B cell (primary cell): ENCODE measurements at regions not wholly inside any gene's neighbourhood (a gene's known extent, or its start where the extent isn't known, plus 50 kb on each side); places are given as distances from the start of the nearest gene placed in this dataset.
"Not testable (repeated sequence)": the region's sequence is repeated elsewhere in the genome, so short reads cannot be mapped to it uniquely, and the experiment has no call there.

Source experiments
- ATAC-seq: fragments of 200-7000 bp; cut with Tn5 transposase; one replicate; pipeline ENCODE4 v1.10.0; 2021; ENCODE audit warnings: low read depth, mild to moderate bottlenecking, moderate number of reproducible peaks, moderate library complexity
- CTCF ChIA-PET: fragments of 350-600 bp; sonication (Branson Sonifier 250); formaldehyde crosslinking; loops from one replicate; lab custom pipeline; 2021; ENCODE audit warnings: antibody characterized with exemption, inconsistent platforms; lab: Charles Lee
- POLR2A ChIA-PET: fragments of 350-600 bp; sonication (Branson Sonifier 250); formaldehyde crosslinking; loops from one replicate; lab custom pipeline; 2021; ENCODE audit warnings: antibody characterized with exemption; lab: Charles Lee
- DNase-seq: peaks from one replicate; pipeline ENCODE4 v3.0.0; 2013
- H2AFZ ChIP-seq: 2 replicates; pipeline ENCODE4 v1.6.1; 2012; ENCODE audit warnings: mild to moderate bottlenecking, low read depth, low read length; ENCODE audit not compliant: insufficient read depth, poor library complexity, severe bottlenecking
- H3K27ac ChIP-seq, 2 donors: 1 replicate in 1 of 2; 2 replicates in 1 of 2; pipeline ENCODE4 v1.5.1; 2012 to 2013; ENCODE audit warnings: low read length in 2 of 2, mild to moderate bottlenecking in 2 of 2, moderate library complexity in 1 of 2
- H3K27me3 ChIP-seq, 4 experiments: fragments of 200-600 bp in 1 of 4; sonication (generic) in 1 of 4; replicated peaks in 1 of 4; 1 replicate in 2 of 4; 2 replicates in 2 of 4; pipeline versions ENCODE4 v1.6.1 to v1.7.0; 2013 to 2016; ENCODE audit warnings: low read length in 3 of 4, mild to moderate bottlenecking in 2 of 4, mixed read lengths in 1 of 4, moderate library complexity in 1 of 4; ENCODE audit not compliant: insufficient read depth in 4 of 4, control insufficient read depth in 3 of 4; ENCODE audit errors: control extremely low read depth in 1 of 4
- H3K36me3 ChIP-seq, 2 experiments: replicated peaks in 1 of 2; 1 replicate in 1 of 2; 2 replicates in 1 of 2; pipeline versions ENCODE4 v1.6.1 to v1.7.1; 2013; ENCODE audit warnings: low read length in 1 of 2; ENCODE audit not compliant: insufficient read depth in 2 of 2, control insufficient read depth in 1 of 2; ENCODE audit errors: control extremely low read depth in 1 of 2, extremely low read depth in 1 of 2
- H3K4me1 ChIP-seq, 2 donors: fragments of 200-600 bp in 1 of 2; sonication (generic) in 1 of 2; 1 replicate in 1 of 2; 2 replicates in 1 of 2; pipeline versions ENCODE4 v1.5.1 to v1.6.1; 2013 to 2017; ENCODE audit warnings: low read length in 2 of 2; ENCODE audit not compliant: control insufficient read depth in 2 of 2, insufficient read depth in 2 of 2
- H3K4me2 ChIP-seq: replicated peaks from 2 replicates; pipeline ENCODE3; 2012; ENCODE audit warnings: mild to moderate bottlenecking, low read depth, low read length; ENCODE audit not compliant: poor library complexity, severe bottlenecking
- H3K4me3 ChIP-seq, 5 experiments: fragments of 200-600 bp in 1 of 5; sonication (generic) in 1 of 5; 1 replicate in 3 of 5; 2 replicates in 2 of 5; pipeline versions ENCODE4 v1.5.1 to v1.7.0; 2011 to 2016; ENCODE audit warnings: low read length in 4 of 5, mild to moderate bottlenecking in 4 of 5, low read depth in 2 of 5, control low read depth in 1 of 5, moderate library complexity in 1 of 5; ENCODE audit not compliant: insufficient read depth in 1 of 5; ENCODE audit errors: control extremely low read depth in 1 of 5, extremely low read depth in 1 of 5
- H3K79me2 ChIP-seq: fragments of 200-600 bp; sonication (generic); one replicate; pipeline ENCODE4 v1.6.0; 2016; ENCODE audit warnings: low read length; ENCODE audit not compliant: control insufficient read depth, insufficient read depth
- H3K9ac ChIP-seq: fragments of 200-600 bp; sonication (generic); 2 replicates; pipeline ENCODE4 v1.6.1; 2017; ENCODE audit warnings: mild to moderate bottlenecking, low read length, moderate library complexity
- H3K9me3 ChIP-seq, 3 donors: one replicate each; pipeline versions ENCODE4 v1.6.1 to v1.7.1; 2013; ENCODE audit warnings: low read length in 2 of 3; ENCODE audit not compliant: control insufficient read depth in 2 of 3, insufficient read depth in 1 of 3; ENCODE audit errors: control extremely low read depth in 1 of 3
- H4K20me1 ChIP-seq: 2 replicates; pipeline ENCODE4 v1.6.0; 2012; ENCODE audit warnings: mild to moderate bottlenecking, low read length; ENCODE audit not compliant: insufficient read depth, control insufficient read depth, poor library complexity, severe bottlenecking
- H3K27ac Mint-ChIP-seq: one replicate; pipeline ENCODE4 v1.8.0; 2021; ENCODE audit warnings: mixed read lengths
- H3K27me3 Mint-ChIP-seq: one replicate; pipeline ENCODE4 v1.8.0; 2021; ENCODE audit warnings: mixed read lengths
- H3K4me1 Mint-ChIP-seq: one replicate; pipeline ENCODE4 v1.8.0; 2021; ENCODE audit warnings: mixed read lengths
- H3K4me3 Mint-ChIP-seq: one replicate; pipeline ENCODE4 v1.8.0; 2021; ENCODE audit warnings: mixed read lengths
- H3K9me3 Mint-ChIP-seq: one replicate; pipeline ENCODE4 v1.8.0; 2022; ENCODE audit warnings: mixed read lengths; ENCODE audit not compliant: insufficient read depth
- EZH2 ChIP-seq: IDR thresholded peaks from 2 replicates; pipeline ENCODE4 v1.6.1; 2012; ENCODE audit warnings: borderline replicate concordance, low read depth, mild to moderate bottlenecking, moderate library complexity, low read length; ENCODE audit not compliant: insufficient read depth, poor library complexity, severe bottlenecking
- WGBS: methylation state at CpG from one replicate; pipeline ENCODE4 v1.1.5; 2013; ENCODE audit warnings: missing lambda C conversion rate; ENCODE audit not compliant: insufficient coverage; 5-methylcytosine and 5-hydroxymethylcytosine counted together
- intact Hi-C: fragments of 100-400 bp; cut with micrococcal nuclease; formaldehyde crosslinking; loops from one replicate; pipeline ENCODE4 v1.10.0; 2022
- TF ChIP-seq, protein P1 (sequence below): fragments of 200-600 bp; IDR thresholded peaks from one replicate; pipeline ENCODE4 v1.8.0; 2022; ENCODE audit warnings: antibody characterized with exemption, mild to moderate bottlenecking

DNA sequence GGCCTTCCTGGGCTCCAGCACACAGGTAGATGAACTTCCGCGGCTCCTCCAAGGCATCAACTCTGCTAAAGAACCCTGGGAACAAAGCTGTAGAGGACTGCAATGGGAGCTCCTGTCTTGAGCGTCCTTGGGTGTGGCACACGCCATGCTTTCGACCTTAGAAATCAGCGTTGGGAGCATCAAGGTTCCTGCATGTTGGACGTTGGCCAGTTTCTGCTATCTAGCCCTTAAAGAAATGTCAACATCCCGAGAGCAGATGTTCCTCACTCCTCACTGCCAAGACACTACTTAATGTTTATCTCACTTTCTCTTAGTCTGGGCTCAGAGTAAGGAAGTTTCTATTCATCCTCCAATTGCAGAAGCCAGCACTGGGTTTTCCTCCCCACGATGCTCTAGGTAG lies 70.6 kb upstream of the MEDAG start:
- Histone ChIP-seq H3K36me3 (no peaks in the 10 kb centered on the region), H3K9me3 (no peaks in the 10 kb centered on the region), H3K4me2 (no peak overlapping the region), H3K9ac (no peak overlapping the region), H3K4me1 (no peaks in the 10 kb centered on the region), H2AFZ (no peak overlapping the region), H3K4me3 (no peak overlapping the region), H3K27ac (no peak overlapping the region), H4K20me1 (no peaks in the 10 kb centered on the region), H3K27me3 (peaks cover 0 to 17% (median 3%) of the 10 kb centered on the region in 4 experiments), H3K79me2 (no peaks in the 10 kb centered on the region)
- no peak for ATAC-seq
- WGBS: 93% methylated on average over 8 of the region's 9 CpGs
- Mint-ChIP-seq H3K27ac (no peak overlapping the region), H3K9me3 (no peaks in the 10 kb centered on the region), H3K27me3 (peaks cover 30% of the 10 kb centered on the region), H3K4me1 (no peaks in the 10 kb centered on the region), H3K4me3 (no peak overlapping the region)
- ChIA-PET POLR2A (interaction anchor here (0.6 to 0.7 kb wide), 2 partner anchors 145 to 262 kb away, joined by 3 to 5 read pairs; no protein-coding TSS in a partner anchor), CTCF (no interaction called here)
- no peak for DNase-seq
- no peak for TF ChIP-seq EZH2
- TF ChIP-seq, protein P1, sequence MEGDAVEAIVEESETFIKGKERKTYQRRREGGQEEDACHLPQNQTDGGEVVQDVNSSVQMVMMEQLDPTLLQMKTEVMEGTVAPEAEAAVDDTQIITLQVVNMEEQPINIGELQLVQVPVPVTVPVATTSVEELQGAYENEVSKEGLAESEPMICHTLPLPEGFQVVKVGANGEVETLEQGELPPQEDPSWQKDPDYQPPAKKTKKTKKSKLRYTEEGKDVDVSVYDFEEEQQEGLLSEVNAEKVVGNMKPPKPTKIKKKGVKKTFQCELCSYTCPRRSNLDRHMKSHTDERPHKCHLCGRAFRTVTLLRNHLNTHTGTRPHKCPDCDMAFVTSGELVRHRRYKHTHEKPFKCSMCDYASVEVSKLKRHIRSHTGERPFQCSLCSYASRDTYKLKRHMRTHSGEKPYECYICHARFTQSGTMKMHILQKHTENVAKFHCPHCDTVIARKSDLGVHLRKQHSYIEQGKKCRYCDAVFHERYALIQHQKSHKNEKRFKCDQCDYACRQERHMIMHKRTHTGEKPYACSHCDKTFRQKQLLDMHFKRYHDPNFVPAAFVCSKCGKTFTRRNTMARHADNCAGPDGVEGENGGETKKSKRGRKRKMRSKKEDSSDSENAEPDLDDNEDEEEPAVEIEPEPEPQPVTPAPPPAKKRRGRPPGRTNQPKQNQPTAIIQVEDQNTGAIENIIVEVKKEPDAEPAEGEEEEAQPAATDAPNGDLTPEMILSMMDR: no peak
- intact Hi-C loops: no loop called here

DNA sequence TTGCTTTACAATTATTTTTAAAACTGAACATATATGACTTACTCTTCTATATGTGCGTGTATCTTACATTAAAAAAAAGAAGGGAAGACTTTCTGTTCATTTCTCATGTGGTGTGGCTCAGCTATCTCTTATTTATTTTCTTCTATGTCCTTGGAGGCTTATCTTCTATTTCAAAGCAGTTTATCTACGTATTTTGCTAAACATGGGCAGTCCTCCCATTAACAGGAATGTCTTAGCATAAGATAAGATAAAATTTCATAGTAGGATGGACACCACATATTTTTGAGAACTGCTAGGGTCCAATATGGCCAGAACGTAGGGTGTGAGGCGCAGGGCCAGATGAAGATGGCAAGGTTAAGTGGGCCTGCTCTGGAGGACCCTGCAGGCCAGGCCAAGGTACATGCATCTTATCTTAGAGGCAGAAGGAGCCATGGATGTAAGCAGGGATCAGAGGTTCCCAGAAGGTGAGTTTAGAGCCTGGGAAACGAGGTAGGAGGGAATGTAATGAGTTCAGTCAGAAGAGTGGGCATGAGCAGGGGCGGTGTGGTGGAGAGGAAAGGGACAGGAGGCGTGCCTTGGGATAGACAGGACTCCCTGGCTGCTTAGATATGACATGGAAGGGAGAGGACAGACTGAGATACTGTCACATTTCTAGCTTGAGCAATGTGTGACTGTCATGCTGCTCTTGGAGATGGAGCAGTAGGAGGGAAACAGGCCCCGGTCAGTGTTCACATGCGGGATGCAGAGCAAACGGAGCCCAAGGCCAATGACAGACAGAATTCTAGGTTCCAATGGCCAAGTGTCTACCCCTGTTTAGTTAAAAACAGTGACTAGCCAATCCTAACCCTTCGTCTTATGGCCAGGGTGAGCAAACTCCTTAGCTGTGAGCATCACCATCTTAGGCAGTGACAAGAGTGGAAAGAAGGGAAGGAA lies 68.6 kb upstream of the MEDAG start:
- TF ChIP-seq, protein P1: no peak
- TF ChIP-seq EZH2: no peak
- no peak overlapping the region for H2AFZ ChIP-seq
- H3K4me1 ChIP-seq: no peaks in the 10 kb centered on the region
- DNase-seq (no peak), ATAC-seq (no peak)
- Mint-ChIP-seq H3K27ac (no peak overlapping the region), H3K4me1 (no peaks in the 10 kb centered on the region), H3K27me3 (peaks cover 30% of the 10 kb centered on the region), H3K4me3 (no peak overlapping the region), H3K9me3 (no peaks in the 10 kb centered on the region)
- H3K9ac ChIP-seq: no peak overlapping the region
- no peaks in the 10 kb centered on the region for H3K9me3 ChIP-seq
- H3K79me2 ChIP-seq: no peaks in the 10 kb centered on the region
- H3K27ac ChIP-seq: no peak overlapping the region
- no peaks in the 10 kb centered on the region for H4K20me1 ChIP-seq
- peaks cover 0 to 17% (median 3%) of the 10 kb centered on the region in 4 experiments for H3K27me3 ChIP-seq
- H3K36me3 ChIP-seq: no peaks in the 10 kb centered on the region
- WGBS: 93% methylated on average over 8 of the region's 11 CpGs
- intact Hi-C loops: no loop called here
- H3K4me2 ChIP-seq: no peak overlapping the region
- POLR2A ChIA-PET: interaction anchor here (0.7 kb wide), 1 partner anchor 119 kb away, joined by 3 read pairs; no protein-coding TSS in a partner anchor
- CTCF ChIA-PET: no interaction called here
- no peak overlapping the region for H3K4me3 ChIP-seq

DNA sequence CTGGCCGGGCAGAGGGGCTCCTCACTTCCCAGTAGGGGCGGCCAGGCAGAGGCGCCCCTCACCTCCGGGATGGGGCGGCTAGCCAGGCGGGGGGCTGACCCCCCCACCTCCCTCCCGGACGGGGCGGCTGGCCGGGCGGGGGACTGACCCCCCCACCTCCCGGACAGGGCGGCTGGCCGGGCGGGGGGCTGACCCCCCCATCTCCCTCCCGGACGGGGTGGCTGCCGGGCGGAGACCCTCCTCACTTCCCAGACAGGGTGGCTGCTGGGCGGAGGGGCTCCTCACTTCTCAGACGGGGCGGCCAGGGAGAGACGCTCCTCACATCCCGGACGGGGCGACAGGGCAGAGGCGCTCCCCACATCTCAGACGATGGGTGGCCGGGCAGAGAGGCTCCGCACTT lies 66.4 kb upstream of the MEDAG start:
- H3K79me2 ChIP-seq, H3K27ac Mint-ChIP-seq, H3K27me3 ChIP-seq, ATAC-seq, H3K4me2 ChIP-seq, H4K20me1 ChIP-seq, CTCF ChIA-PET, DNase-seq, H3K9me3 Mint-ChIP-seq, H3K36me3 ChIP-seq, H3K4me3 Mint-ChIP-seq, H3K4me1 Mint-ChIP-seq, H3K4me1 ChIP-seq, H3K27ac ChIP-seq, H2AFZ ChIP-seq, H3K9ac ChIP-seq, POLR2A ChIA-PET, H3K9me3 ChIP-seq, H3K4me3 ChIP-seq, intact Hi-C loops: not testable (repeated sequence)
- WGBS: no CpG with 5 or more reads among the region's 30 CpGs
- H3K27me3 Mint-ChIP-seq: peaks cover 23% of the 10 kb centered on the region
